HCT116 (cell line): ENCODE measurements at regions not wholly inside any gene's neighbourhood (a gene's known extent, or its start where the extent isn't known, plus 50 kb on each side); places are given as distances from the start of the nearest gene placed in this dataset.

Experiments used
- ATAC-seq: fragments of 200-7000 bp; cut with Tn5 transposase; 2 replicates; pipeline ENCODE4 v1.9.1; 2020; ENCODE audit warnings: mild to moderate bottlenecking, moderate library complexity
- BruUV-seq: library from RNA; stranded (reverse); fragments of 400-500 nt; replicated peaks from 2 replicates; lab custom pipeline; 2021; lab: Mats Ljungman, UMichigan
- CTCF ChIA-PET: fragments of 300-600 bp; sonication (Branson Sonifier 250); formaldehyde crosslinking; loops from one replicate; lab custom pipeline; 2021; ENCODE audit warnings: antibody characterized with exemption; lab: Charles Lee
- POLR2A ChIA-PET: fragments of 300-600, 350-600 bp; sonication (Branson Sonifier 250); formaldehyde crosslinking; loops from one replicate; lab custom pipeline; 2021; ENCODE audit warnings: antibody characterized with exemption; lab: Charles Lee
- RAD21 ChIA-PET, 2 experiments: fragments of 300-600 bp; sonication (Branson Sonifier 250); formaldehyde crosslinking; loops; one replicate each; lab custom pipeline; 2023; ENCODE audit warnings: low total read pairs in 2 of 2; ENCODE audit not compliant: uncharacterized antibody in 2 of 2, unreplicated experiment in 2 of 2, low non-redundant PET in 1 of 2; lab: Charles Lee
- DNase-seq: peaks from one replicate; pipeline ENCODE4 v3.0.0-alpha.2; 2010; ENCODE audit warnings: low read depth, low spot score
- H2AFZ ChIP-seq: fragments of 200-600 bp; shearing (Covaris generic), sonication (generic); 2 replicates; pipeline ENCODE4 v1.6.1; 2017; ENCODE audit warnings: low read depth, mixed run types, mixed read lengths, antibody characterized with exemption, low read length; ENCODE audit not compliant: poor library complexity, severe bottlenecking
- H3K27ac ChIP-seq: 2 replicates; pipeline ENCODE4 v1.5.1; 2012; ENCODE audit warnings: low read depth, low read length
- H3K27me3 ChIP-seq: fragments of 200-600 bp; sonication (generic); 2 replicates; pipeline ENCODE4 v1.6.1; 2016; ENCODE audit warnings: mixed run types, low read length, mixed read lengths; ENCODE audit not compliant: insufficient read depth
- H3K36me3 ChIP-seq, 2 experiments: fragments of 200-500 bp in 1 of 2; fragments of 200-600 bp in 1 of 2; sonication (Bioruptor generic) in 1 of 2; sonication (generic) in 1 of 2; 2 replicates each; pipeline versions ENCODE4 v1.5.1 to v1.6.1; 2014 to 2016; ENCODE audit warnings: low read length in 2 of 2, inconsistent platforms in 1 of 2, mixed read lengths in 1 of 2, mixed run types in 1 of 2; ENCODE audit not compliant: insufficient read depth in 2 of 2, control insufficient read depth in 1 of 2
- H3K4me1 ChIP-seq, 2 experiments: fragments of 200-600 bp in 1 of 2; sonication (generic) in 1 of 2; 2 replicates each; pipeline versions ENCODE4 v1.5.1 to v1.6.1; 2012 to 2017; ENCODE audit warnings: low read length in 2 of 2, inconsistent platforms in 1 of 2, mild to moderate bottlenecking in 1 of 2, mixed read lengths in 1 of 2, mixed run types in 1 of 2, moderate library complexity in 1 of 2; ENCODE audit not compliant: insufficient read depth in 2 of 2, control insufficient read depth in 1 of 2
- H3K4me2 ChIP-seq: fragments of 200-600 bp; sonication (generic); 2 replicates; pipeline ENCODE4 v1.6.1; 2017; ENCODE audit warnings: mixed run types, low read length, mixed read lengths
- H3K4me3 ChIP-seq, 2 experiments: fragments of 200-600 bp in 1 of 2; sonication (generic) in 1 of 2; replicated peaks in 1 of 2; 2 replicates each; pipeline ENCODE4 v1.5.1; 2011 to 2016; ENCODE audit warnings: low read length in 2 of 2, control low read depth in 1 of 2, low read depth in 1 of 2, mild to moderate bottlenecking in 1 of 2, mixed read lengths in 1 of 2, mixed run types in 1 of 2
- H3K79me2 ChIP-seq: fragments of 200-600 bp; sonication (generic); 2 replicates; pipeline ENCODE4 v1.6.1; 2017; ENCODE audit warnings: mild to moderate bottlenecking, mixed run types, low read length, moderate library complexity, mixed read lengths; ENCODE audit not compliant: insufficient read depth
- H3K9ac ChIP-seq: fragments of 200-600 bp; sonication (generic); 2 replicates; pipeline ENCODE4 v1.6.1; 2016; ENCODE audit warnings: low read length, mixed read lengths
- H3K9me2 ChIP-seq: fragments of 200-600 bp; sonication (generic), shearing (Covaris generic); 2 replicates; pipeline ENCODE4 v1.6.1; 2017; ENCODE audit warnings: mixed run types, mild to moderate bottlenecking, moderate library complexity; ENCODE audit not compliant: insufficient read depth
- H3K9me3 ChIP-seq, 2 experiments: fragments of 200-500 bp in 1 of 2; fragments of 200-600 bp in 1 of 2; sonication (Bioruptor generic) in 1 of 2; sonication (generic) in 1 of 2; 2 replicates each; pipeline ENCODE4 v1.6.1; 2014 to 2017; ENCODE audit warnings: low read length in 2 of 2, mixed read lengths in 2 of 2, inconsistent platforms in 1 of 2, low read depth in 1 of 2, mild to moderate bottlenecking in 1 of 2, mixed run types in 1 of 2, moderate library complexity in 1 of 2; ENCODE audit not compliant: control insufficient read depth in 1 of 2, insufficient read depth in 1 of 2
- H4K20me1 ChIP-seq: fragments of 200-600 bp; sonication (generic), shearing (Covaris generic); 2 replicates; pipeline ENCODE4 v1.6.1; 2017; ENCODE audit warnings: mixed run types, mild to moderate bottlenecking, moderate library complexity; ENCODE audit not compliant: insufficient read depth
- POLR2AphosphoS5 ChIP-seq: IDR thresholded peaks from 2 replicates; pipeline ENCODE4 v1.6.1; 2011; ENCODE audit warnings: mild to moderate bottlenecking, low read depth, low read length, moderate library complexity
- SRF ChIP-seq: IDR thresholded peaks from 2 replicates; pipeline ENCODE4 v1.6.1; 2012; ENCODE audit warnings: low read depth
- intact Hi-C: fragments of 100-400 bp; cut with micrococcal nuclease; formaldehyde crosslinking; loops from 2 replicates; pipeline ENCODE4 v1.10.0; 2022

- Histone ChIP-seq H3K27me3 (no peaks in the 10 kb centered on the region), H3K4me2 (no peak overlapping the region), H4K20me1 (no peaks in the 10 kb centered on the region), H3K9ac (no peak overlapping the region), H3K79me2 (no peaks in the 10 kb centered on the region), H3K4me3 (no peak overlapping the region), H2AFZ (no peak overlapping the region), H3K27ac (no peak overlapping the region), H3K36me3 (no peaks in the 10 kb centered on the region), H3K9me2 (no peaks in the 10 kb centered on the region), H3K9me3 (no peaks in the 10 kb centered on the region), H3K4me1 (no peaks in the 10 kb centered on the region)
- intact Hi-C loops, result no loop called here
- ChIA-PET RAD21 (no interaction called here), CTCF (no interaction called here), POLR2A (no interaction called here)
- BruUV-seq, result no TSS peak
- DNase-seq (no peak), ATAC-seq (no peak)
- no peak for TF ChIP-seq SRF
Observed at GRCh38 chr11:120034176-120034875, 103.6 kb downstream of the TRIM29 start.

- no peak overlapping the region for H3K9ac ChIP-seq
- no peak overlapping the region for H2AFZ ChIP-seq
- DNase-seq, result no peak
- ChIA-PET CTCF (no interaction called here), RAD21 (no interaction called here), POLR2A (no interaction called here)
- no TSS peak for BruUV-seq
- intact Hi-C loops, result no loop called here
- no peak overlapping the region for H3K4me2 ChIP-seq
- no peaks in the 10 kb centered on the region for H4K20me1 ChIP-seq
- H3K4me1 ChIP-seq, result no peaks in the 10 kb centered on the region
- H3K79me2 ChIP-seq, result no peaks in the 10 kb centered on the region
- H3K9me2 ChIP-seq, result no peaks in the 10 kb centered on the region
- H3K27ac ChIP-seq, result no peak overlapping the region
- no peaks in the 10 kb centered on the region for H3K27me3 ChIP-seq
- no peak overlapping the region for H3K4me3 ChIP-seq
- no peaks in the 10 kb centered on the region for H3K9me3 ChIP-seq
- H3K36me3 ChIP-seq, result no peaks in the 10 kb centered on the region
- ATAC-seq, result no peak
- no peak for TF ChIP-seq POLR2AphosphoS5
Observed at GRCh38 chr11:120032766-120033390, 105.0 kb downstream of the TRIM29 start.
